GM19193 (cell line): ENCODE measurements at regions not wholly inside any gene's neighbourhood (a gene's known extent, or its start where the extent isn't known, plus 50 kb on each side); places are given as distances from the start of the nearest gene placed in this dataset.

Source experiments
- POLR2A ChIP-seq: IDR thresholded peaks from 4 replicates; pipeline ENCODE4 v1.6.1; 2011; ENCODE audit not compliant: insufficient read depth, insufficient read length; ENCODE audit errors: extremely low read depth

DNA sequence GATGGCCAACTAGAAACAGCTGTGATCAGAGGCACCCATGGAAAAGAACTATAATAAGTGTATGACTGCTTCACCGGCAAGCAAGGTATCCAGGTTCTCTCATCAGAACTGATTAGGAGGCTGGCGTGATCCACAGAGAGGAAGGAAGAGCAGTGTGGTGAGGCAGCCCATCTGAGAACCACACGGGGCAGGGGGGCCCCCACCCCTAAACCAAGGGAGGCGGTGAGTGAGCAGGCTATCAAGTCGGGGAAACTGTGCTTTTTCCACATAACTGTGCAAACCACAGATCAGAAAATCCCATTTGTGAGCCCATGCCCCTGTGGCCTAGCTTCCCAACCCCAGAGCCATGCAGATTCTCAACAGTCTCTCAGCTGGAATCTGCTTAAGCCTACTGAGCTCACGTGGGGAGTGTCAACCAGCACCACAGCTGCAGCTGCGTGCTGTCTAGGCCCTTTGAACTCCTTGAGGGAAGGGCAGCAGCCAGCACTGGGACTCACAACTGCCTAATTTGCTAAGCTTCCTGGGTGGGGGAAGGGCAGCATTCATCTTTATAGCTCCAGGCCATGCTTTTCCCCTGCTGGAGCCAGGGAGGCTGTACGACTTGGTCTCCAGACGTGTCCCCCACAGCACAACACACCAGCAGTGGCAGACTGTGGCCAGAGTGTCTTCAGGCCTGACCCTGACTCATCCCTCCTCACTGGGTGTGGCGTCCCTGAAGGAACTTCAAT, 444.4 kb upstream of the ATP2B1 start:
- TF ChIP-seq POLR2A, result no peak

DNA sequence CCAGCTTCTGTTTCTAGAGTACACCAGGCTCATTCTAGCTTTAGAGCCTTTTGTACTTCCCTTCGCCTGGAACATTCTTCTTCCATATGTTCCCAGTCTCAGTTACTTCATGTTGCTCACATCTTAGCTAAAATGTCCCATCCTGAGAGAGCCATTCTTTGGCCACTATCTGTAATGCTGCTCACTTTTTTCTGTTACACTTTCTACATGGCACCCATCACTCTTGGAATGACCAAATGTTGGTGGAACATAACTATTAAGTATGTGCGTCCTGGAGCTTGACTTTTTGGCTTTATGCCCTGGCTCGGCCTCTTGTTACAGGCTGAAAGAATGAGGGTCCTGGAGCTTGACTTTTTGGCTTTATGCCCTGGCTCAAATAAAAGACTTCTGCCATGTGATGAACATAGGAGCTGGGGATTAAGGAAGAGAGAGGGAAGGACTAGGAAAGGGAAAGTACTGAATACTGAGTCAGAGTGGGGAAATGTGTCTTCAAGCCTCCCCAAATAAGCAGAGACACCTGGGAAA, 442.9 kb upstream of the ATP2B1 start:
- no peak for TF ChIP-seq POLR2A

DNA sequence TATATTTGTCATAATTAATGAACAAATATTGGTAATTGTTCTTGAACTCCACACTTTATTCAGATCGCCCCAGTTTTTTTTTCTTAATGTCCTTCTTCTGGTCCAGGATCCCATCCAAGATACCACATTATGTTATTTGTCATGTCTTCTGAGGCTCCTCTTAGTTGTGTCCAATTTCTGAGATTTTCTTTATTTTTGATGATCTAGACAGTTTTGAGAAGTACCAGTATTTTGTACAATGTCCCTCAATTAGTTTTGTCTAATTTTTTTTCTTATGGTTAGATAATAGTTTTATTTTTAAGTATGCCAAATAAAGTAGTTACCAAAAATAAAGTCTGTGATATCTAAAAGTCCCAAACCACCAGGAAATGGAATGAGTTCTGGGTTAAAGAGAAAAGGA, 440.8 kb upstream of the ATP2B1 start:
- TF ChIP-seq POLR2A, result no peak

- no peak for TF ChIP-seq POLR2A
These were observed 420.9 kb upstream of the ATP2B1 start for GRCh38 chr12:90129366-90130030.

DNA sequence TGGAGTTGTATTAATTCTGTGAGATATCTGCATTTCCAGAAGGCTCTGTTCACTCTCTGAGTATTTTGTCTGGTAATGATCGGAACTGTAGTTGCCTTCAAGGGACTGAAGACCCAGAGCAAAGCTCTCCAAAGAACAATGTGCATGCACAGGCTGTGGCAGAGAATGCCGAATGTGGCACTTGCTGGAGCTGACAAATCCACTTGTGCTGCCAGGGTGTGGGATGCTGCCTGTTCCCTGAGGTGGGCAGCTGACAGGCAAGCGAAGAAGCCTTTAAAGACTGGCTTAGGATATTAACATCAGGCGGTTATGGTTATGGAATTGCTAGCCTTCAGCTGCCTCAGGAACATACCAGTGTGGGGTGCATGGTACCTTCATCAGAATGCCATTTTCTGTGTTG, 419.9 kb upstream of the ATP2B1 start:
- TF ChIP-seq POLR2A, result no peak

GRCh38 chr12:90126125-90126524, 417.5 kb upstream of the ATP2B1 start:
- TF ChIP-seq POLR2A, result no peak

DNA sequence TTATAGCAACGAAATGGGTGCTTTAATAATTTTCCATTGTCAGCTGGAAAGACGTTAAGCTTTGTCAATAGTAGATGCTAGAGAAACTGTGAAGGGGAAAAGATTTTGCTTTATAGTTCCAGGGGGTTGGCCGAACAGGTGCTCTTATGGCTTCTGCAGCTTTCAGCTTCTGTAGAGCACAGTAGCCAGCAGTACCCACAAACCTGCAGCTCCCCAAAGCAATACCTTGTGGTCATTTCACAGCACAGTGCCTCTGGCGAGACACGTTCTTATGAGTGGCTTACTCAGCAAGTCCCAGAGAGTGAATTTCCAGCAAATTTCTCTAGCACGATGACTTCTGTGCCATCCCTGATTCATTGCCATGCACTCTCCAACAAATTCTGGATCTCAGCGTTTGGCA, 416.3 kb upstream of the ATP2B1 start:
- no peak for TF ChIP-seq POLR2A

GRCh38 chr12:90124289-90124688, 415.7 kb upstream of the ATP2B1 start:
- TF ChIP-seq POLR2A, result no peak

DNA sequence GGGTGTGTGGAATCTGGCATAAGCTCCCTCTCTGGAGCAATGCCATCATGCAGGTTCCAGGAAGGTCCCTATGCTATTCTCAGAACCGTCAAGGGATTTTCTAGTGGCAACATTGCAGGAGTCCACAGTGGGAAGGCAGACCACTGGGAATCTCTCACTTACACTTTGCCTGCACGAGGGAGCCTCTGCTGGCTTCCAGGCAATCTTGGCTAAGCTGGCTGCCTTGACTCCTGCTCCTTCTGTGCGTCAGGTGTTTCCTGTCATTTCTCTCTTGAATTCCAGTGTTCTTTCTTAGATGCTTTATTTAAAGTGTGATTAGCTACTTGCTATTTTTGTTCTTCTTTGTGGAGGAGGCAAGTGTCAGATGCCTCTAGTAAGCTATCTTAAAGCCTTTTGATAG, 414.0 kb upstream of the ATP2B1 start:
- no peak for TF ChIP-seq POLR2A

DNA sequence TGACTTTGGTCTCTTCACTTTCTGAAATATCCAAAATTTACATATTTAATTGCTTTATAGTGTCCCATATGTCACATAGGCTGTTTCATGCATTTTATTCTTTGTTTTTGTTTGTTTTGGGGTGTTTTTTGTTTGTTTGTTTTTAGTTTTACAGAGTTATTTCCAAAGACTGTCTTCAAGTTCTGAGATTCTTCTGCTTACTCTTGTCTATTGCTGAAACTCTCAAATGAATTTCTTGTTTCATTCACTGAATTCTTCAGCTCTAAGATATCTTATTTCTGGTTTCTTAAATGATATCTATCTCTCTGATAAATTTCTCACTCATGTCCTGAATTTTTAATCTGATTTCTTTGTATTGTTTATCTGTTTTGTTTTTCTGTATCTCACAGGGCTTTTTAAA, 412.0 kb upstream of the ATP2B1 start:
- TF ChIP-seq POLR2A, result no peak

DNA sequence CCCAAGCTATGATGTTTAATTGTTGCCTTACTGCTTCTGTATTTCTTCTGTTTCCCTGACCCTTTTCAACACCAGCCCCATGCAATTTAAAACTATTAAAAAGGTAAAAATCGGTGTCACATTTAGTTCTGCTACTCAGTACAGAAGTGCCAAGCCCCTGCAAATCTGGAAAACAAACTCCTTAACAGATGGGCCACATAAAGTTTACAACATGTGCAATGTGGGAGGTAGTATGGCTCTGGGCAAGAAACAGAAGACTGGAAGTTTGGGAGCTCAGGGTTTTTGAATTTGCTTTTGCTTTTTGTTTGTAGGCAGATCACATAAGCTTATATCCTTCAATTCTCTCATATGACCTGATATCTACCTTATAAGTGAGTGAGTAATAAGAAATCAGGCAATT, 404.0 kb upstream of the ATP2B1 start:
- TF ChIP-seq POLR2A, result no peak

DNA sequence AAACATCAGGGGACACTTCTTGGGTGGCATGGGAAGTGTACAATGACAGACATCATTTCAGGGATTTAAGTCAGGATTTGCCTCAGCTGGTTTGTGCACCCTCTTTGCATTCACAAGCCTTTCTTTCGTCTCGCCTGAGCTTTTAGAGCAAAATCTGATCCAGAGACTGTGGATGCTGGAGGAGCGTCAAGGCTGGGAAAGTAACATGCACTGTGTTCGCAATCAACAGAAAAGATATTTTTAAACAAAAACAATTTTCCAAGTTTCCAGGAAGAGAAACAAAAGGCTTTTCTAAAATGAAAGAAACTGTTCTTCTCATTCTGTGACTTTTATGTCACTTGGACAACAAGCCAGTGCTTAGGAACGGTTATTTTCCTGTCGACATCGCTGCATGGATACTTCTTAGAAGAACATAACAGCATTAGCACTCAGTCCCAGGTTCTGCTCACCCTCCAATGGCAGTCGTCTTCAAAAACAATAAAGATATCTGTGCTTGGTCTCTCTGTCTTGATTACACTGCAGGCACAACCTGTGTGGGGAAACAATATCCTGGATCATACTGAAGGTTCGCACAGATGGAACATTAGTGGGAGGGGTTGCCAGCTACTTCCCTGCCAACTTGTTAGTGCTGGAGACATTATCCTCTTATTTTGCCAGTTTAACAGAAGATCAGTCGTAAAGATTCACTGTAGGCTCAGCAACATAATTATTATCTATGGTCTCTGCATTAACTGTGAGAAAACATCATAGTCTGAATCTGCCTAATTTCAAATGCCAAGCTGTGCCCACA, 403.3 kb upstream of the ATP2B1 start:
- TF ChIP-seq POLR2A, result no peak

DNA sequence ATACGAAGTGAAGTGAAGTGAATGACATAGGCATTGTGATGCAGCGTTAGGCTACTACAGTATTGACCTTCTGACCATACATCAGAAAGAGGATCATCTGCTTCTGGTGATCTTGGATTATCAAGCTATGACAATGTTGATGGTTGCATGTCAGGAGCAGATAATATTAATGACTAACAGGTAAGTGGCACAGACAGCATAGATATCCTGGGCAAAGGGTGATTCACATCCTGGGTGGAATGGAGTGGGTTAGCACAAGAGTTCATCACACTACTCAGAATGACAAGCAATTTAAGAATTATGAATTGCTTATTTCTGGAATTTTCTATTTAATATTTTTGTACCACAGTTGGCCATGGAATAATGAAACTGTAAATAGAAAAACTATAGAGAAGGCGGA, 397.9 kb upstream of the ATP2B1 start:
- TF ChIP-seq POLR2A, result no peak

GRCh38 chr12:90102957-90103652, 394.5 kb upstream of the ATP2B1 start:
- TF ChIP-seq POLR2A, result no peak

DNA sequence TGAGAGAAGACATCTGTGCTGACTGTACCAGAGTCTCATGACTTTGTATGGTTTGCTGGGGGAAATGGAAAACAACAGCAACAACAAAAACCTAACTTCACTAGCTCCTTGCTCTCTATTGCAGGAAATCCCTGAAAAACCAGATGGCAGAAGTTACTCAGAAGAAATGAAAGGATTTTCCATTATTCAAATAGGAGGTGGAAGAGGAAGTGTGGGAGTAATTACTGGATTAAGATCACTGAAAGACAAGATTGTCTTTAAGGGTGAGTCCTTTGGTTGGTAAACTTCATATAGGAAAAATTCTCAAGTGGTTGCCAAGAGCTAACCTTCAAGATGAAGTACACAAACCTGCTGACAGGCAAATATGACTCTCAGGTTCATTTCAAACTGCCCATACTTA, 391.9 kb upstream of the ATP2B1 start:
- no peak for TF ChIP-seq POLR2A

GRCh38 chr12:90099288-90099687, 390.6 kb upstream of the ATP2B1 start:
- no peak for TF ChIP-seq POLR2A
